ENCODE measurements at regions not wholly inside any gene's neighbourhood (a gene's known extent, or its start where the extent isn't known, plus 50 kb on each side); places are given as distances from the start of the nearest gene placed in this dataset.

- Histone ChIP-seq H3K4me2 (ENCODE audit: low read length) (no peak overlapping the region), H3K79me2 (ENCODE audit: insufficient read depth, low read length) (no peaks in the 10 kb centered on the region), H3K9me3 (ENCODE audit: insufficient read depth, low read depth, low read length) (no peaks in the 10 kb centered on the region), H3K9ac (ENCODE audit: low read length) (no peak overlapping the region), H3K4me1 (ENCODE audit: insufficient read depth, low read length) (no peaks in the 10 kb centered on the region), H2AFZ (ENCODE audit: low read depth, low read length) (no peak overlapping the region), H3K4me3 (ENCODE audit: insufficient read depth, low read depth, low read length) (no peak overlapping the region), H3K36me3 (ENCODE audit: insufficient read depth, low read length) (no peaks in the 10 kb centered on the region), H4K20me1 (ENCODE audit: insufficient read depth, low read length) (no peaks in the 10 kb centered on the region), H3K27me3 (ENCODE audit: insufficient read depth, low read length) (no peaks in the 10 kb centered on the region), H3K27ac (ENCODE audit: low read depth, low read length) (no peak overlapping the region)
- Mint-ChIP-seq H3K4me3 (ENCODE audit: unreplicated experiment) (no peak overlapping the region), H3K27ac (ENCODE audit: unreplicated experiment) (no peak overlapping the region), H3K9me3 (ENCODE audit: unreplicated experiment) (no peaks in the 10 kb centered on the region), H3K27me3 (ENCODE audit: low read depth, unreplicated experiment) (no peaks in the 10 kb centered on the region), H3K4me1 (ENCODE audit: low read depth, unreplicated experiment) (peaks cover 11% of the 10 kb centered on the region), H3K36me3 (ENCODE audit: low read depth, unreplicated experiment) (no peaks in the 10 kb centered on the region)
- FAIRE-seq, result no peak
- no peak for TF ChIP-seq CTCF (IDR thresholded peaks at IDR 0.05; ENCODE audit: insufficient read depth, low read depth, low read length)
- TF ChIP-seq EZH2 (IDR thresholded peaks at IDR 0.05; ENCODE audit: insufficient read depth, low read length), result no peak
- DNase-seq (ENCODE audit: low read depth), result no peak
These were observed 456.9 kb upstream of the JAG1 start for GRCh38 chr20:11130554-11131166.

GRCh38 chr20:11132819-11133415 is 459.1 kb upstream of the JAG1 start:
- no peak for FAIRE-seq

More at GRCh38 chr20:11132819-11133415, 459.1 kb upstream of the JAG1 start:
- no peak overlapping the region for H3K4me3 Mint-ChIP-seq (ENCODE audit: unreplicated experiment)
- H3K27me3 ChIP-seq (ENCODE audit: insufficient read depth, low read length), result no peaks in the 10 kb centered on the region
- H3K27ac ChIP-seq (ENCODE audit: low read depth, low read length), result no peak overlapping the region
- H3K4me1 Mint-ChIP-seq (ENCODE audit: low read depth, unreplicated experiment), result peaks cover 18% of the 10 kb centered on the region
- no peaks in the 10 kb centered on the region for H3K36me3 ChIP-seq (ENCODE audit: insufficient read depth, low read length)
- no peaks in the 10 kb centered on the region for H3K9me3 ChIP-seq (ENCODE audit: insufficient read depth, low read depth, low read length)
- DNase-seq (ENCODE audit: low read depth), result no peak
- no peaks in the 10 kb centered on the region for H3K79me2 ChIP-seq (ENCODE audit: insufficient read depth, low read length)
- no peaks in the 10 kb centered on the region for H3K36me3 Mint-ChIP-seq (ENCODE audit: low read depth, unreplicated experiment)
- no peaks in the 10 kb centered on the region for H4K20me1 ChIP-seq (ENCODE audit: insufficient read depth, low read length)
- no peak overlapping the region for H3K27ac Mint-ChIP-seq (ENCODE audit: unreplicated experiment)
- TF ChIP-seq EZH2 (IDR thresholded peaks at IDR 0.05; ENCODE audit: insufficient read depth, low read length) (no peak), CTCF (IDR thresholded peaks at IDR 0.05; ENCODE audit: insufficient read depth, low read depth, low read length) (no peak)
- no peaks in the 10 kb centered on the region for H3K9me3 Mint-ChIP-seq (ENCODE audit: unreplicated experiment)
- H3K27me3 Mint-ChIP-seq (ENCODE audit: low read depth, unreplicated experiment), result no peaks in the 10 kb centered on the region
- H2AFZ ChIP-seq (ENCODE audit: low read depth, low read length), result no peak overlapping the region
- H3K4me1 ChIP-seq (ENCODE audit: insufficient read depth, low read length), result no peaks in the 10 kb centered on the region
- no peak overlapping the region for H3K4me3 ChIP-seq (ENCODE audit: insufficient read depth, low read depth, low read length)
- no peak overlapping the region for H3K4me2 ChIP-seq (ENCODE audit: low read length)
- no peak overlapping the region for H3K9ac ChIP-seq (ENCODE audit: low read length)
